GM21423 (cell line): ENCODE measurements at regions not wholly inside any gene's neighbourhood (a gene's known extent, or its start where the extent isn't known, plus 50 kb on each side); places are given as distances from the start of the nearest gene placed in this dataset.
"Not testable (repeated sequence)": the region's sequence is repeated elsewhere in the genome, so short reads cannot be mapped to it uniquely, and the experiment has no call there.

ENCODE experiments used
- ATAC-seq: cut with Tn5 transposase; IDR thresholded peaks from one replicate; pipeline ENCODE4 v1.9.1; 2021; ENCODE audit warnings: mild to moderate bottlenecking, moderate library complexity; ENCODE audit not compliant: unreplicated experiment

GRCh38 chr20:54324041-54324440, 116.2 kb downstream of the PFDN4 start:
- no peak for ATAC-seq

- ATAC-seq, result no peak
Observed at GRCh38 chr20:54324652-54325285, 116.9 kb downstream of the PFDN4 start.

GRCh38 chr20:54335299-54335698, 127.4 kb downstream of the PFDN4 start:
- ATAC-seq, result no peak

- ATAC-seq, result no peak
Observed at GRCh38 chr20:54337144-54337543, 129.3 kb downstream of the PFDN4 start.

- ATAC-seq, result no peak
Observed at GRCh38 chr20:54339093-54339492, 131.2 kb downstream of the PFDN4 start.

GRCh38 chr20:54340206-54340605, 132.3 kb downstream of the PFDN4 start:
- no peak for ATAC-seq

GRCh38 chr20:54340667-54341081, 132.8 kb downstream of the PFDN4 start:
- no peak for ATAC-seq

- ATAC-seq, result no peak
Observed at GRCh38 chr20:54342258-54342920, 133.0 kb upstream of the DOK5 start.

- ATAC-seq, result no peak
Observed at GRCh38 chr20:54343099-54343498, 132.3 kb upstream of the DOK5 start.

- no peak for ATAC-seq
Observed at GRCh38 chr20:54343634-54344033, 131.8 kb upstream of the DOK5 start.

GRCh38 chr20:54344832-54345231, 130.6 kb upstream of the DOK5 start:
- no peak for ATAC-seq

- peak; percentile 76 for ATAC-seq
Observed at GRCh38 chr20:54345301-54345724, 130.1 kb upstream of the DOK5 start.

- no peak for ATAC-seq
Observed at GRCh38 chr20:54345821-54346220, 129.6 kb upstream of the DOK5 start.

GRCh38 chr20:54346276-54346675, 129.1 kb upstream of the DOK5 start:
- no peak for ATAC-seq

GRCh38 chr20:54347166-54347833, 128.1 kb upstream of the DOK5 start:
- ATAC-seq, result no peak

GRCh38 chr20:54350415-54350814, 125.0 kb upstream of the DOK5 start:
- no peak for ATAC-seq

GRCh38 chr20:54351371-54352136, 123.8 kb upstream of the DOK5 start:
- ATAC-seq, result no peak

GRCh38 chr20:54352541-54352940, 122.9 kb upstream of the DOK5 start:
- not testable (repeated sequence) for ATAC-seq

GRCh38 chr20:54353292-54353691, 122.1 kb upstream of the DOK5 start:
- ATAC-seq, result no peak

- ATAC-seq, result no peak
Observed at GRCh38 chr20:54355631-54356280, 119.6 kb upstream of the DOK5 start.

- ATAC-seq, result no peak
Observed at GRCh38 chr20:54356801-54357200, 118.6 kb upstream of the DOK5 start.
